HG03469 (cell line): ENCODE measurements at regions not wholly inside any gene's neighbourhood (a gene's known extent, or its start where the extent isn't known, plus 50 kb on each side); places are given as distances from the start of the nearest gene placed in this dataset.
A peak's percentile ranks its signal among the peaks of the same experiment; 100 is the strongest.
"Not testable (repeated sequence)": the region's sequence is repeated elsewhere in the genome, so short reads cannot be mapped to it uniquely, and the experiment has no call there.

Source experiments
- ATAC-seq: cut with Tn5 transposase; IDR thresholded peaks from one replicate; pipeline ENCODE4 v1.9.1; 2021; ENCODE audit warnings: mild to moderate bottlenecking, moderate library complexity, moderate number of reproducible peaks; ENCODE audit not compliant: unreplicated experiment

- no peak for ATAC-seq
Measured at GRCh38 chrY:16715278-16715677, 1164.7 kb downstream of the CDY2B start.

DNA sequence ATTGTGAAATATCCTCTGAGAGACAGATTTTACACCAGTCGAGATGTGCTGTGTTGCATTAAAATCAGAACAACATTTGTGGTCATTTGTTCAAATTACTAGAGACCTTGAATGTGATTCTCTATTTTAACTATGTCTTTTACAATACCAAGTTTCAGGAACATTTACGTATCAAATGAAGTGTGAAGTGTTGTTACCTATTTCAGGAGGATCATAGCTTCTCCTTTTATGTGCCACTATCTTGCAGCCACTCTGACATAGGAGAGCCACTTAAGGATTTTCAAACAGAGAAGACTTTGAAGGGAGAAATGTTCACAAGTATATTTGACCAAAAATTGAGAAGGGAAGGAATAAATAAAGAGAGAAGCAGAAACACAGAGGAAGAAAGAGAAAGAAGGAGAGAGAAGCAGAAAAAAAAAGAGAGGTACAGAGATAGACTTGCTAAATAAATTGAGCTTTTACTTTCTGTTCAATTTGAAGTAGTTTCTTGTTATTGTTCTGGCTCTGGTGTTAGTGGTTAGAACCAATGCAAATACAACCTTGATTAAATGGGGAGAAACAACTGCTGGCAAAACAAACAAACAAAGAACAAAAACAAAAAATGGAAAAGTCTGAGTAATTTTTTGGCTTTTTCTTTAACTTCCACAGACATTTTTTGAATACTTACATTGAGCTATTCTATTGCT, 1206.8 kb downstream of the CDY2B start:
- no peak for ATAC-seq

GRCh38 chrY:16668402-16668801, 1211.6 kb downstream of the CDY2B start:
- ATAC-seq: no peak

- no peak for ATAC-seq
Measured at GRCh38 chrY:16662741-16663140, 1217.3 kb downstream of the CDY2B start.

- no peak for ATAC-seq
Measured at GRCh38 chrY:16659340-16659739, 1220.7 kb downstream of the CDY2B start.

- no peak for ATAC-seq
Measured at GRCh38 chrY:16653971-16654370, 1226.0 kb downstream of the CDY2B start.

DNA sequence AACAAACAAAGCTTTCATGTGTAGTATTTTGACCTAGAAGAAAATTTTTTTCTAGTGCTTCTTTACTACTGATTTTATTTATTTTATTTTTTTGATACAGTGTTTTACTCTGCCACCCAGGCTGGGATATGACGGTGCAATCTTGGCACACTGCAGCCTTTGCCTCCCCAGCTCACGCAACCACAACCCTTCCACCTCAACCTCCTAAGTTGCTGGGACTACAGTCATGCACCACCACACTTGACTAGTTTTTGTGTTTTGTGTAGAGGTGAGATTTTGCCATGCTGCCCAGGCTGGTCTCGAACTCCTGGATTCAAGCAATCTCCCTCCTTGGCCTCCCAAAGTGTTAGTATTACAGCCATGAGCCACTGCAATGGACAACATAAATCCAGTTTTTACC, 1234.0 kb downstream of the CDY2B start:
- no peak for ATAC-seq

DNA sequence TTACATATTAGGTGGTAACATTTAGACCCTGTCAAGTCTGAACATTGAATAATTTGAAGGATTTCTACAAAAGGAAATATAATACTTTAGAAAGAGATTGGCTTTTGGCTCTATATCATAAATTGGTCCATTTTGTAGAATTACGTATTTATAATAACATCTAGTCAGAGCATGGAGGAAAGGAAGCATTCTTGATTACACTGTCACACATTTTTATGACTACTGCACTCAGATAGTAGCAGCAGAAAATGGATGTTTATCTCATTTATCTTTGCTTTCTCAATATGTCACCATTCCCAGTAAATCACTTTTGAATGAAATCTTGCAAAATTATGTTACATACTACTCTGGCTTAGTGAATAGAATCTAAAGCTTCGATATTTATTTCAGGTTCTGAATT, 1234.6 kb downstream of the CDY2B start:
- ATAC-seq: no peak

DNA sequence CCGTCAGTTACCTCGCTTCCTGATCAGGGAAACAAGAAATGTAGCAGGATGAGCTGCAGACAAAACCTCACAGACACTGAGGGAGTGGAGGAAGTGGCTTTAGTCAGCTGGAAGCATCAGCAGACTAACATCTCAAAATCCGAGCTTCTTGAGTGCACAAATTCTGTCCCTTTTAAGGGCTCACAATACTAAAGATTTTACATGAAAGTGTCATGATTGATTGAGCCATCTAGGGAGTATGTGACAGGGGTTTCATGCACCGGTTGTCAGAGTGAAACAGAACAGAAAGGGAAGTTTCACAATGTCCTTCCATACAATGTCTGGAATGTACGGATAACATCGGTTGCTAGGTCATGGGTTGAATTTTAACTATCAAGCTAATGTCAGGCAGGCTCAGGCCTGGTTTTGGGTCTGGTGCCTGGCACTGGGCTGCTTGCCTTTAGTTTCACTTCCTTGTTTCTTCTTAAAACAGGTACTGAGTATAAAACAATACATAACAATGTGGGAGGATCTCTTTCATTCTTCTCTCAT, 1235.7 kb downstream of the CDY2B start:
- peak; percentile 53 for ATAC-seq

DNA sequence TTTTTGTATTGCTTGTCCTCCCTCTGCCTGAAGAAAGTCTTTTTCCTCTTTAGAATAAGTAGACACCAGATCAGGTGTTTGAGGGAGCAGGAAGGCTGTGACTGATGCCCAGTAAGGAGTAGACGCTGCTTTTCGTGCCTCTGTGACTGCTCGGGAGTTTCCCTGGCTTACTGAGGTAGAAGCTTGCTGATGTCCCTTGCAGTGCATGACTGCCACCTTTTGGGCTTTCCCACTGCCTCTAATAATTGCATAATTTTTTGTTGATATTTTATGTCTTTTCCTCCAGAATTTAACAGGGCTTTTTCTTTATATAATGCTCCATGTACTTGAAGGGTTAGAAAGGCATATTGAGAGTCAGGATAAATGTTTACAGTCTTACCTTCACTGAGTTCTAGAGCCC, 1240.2 kb downstream of the CDY2B start:
- no peak for ATAC-seq

DNA sequence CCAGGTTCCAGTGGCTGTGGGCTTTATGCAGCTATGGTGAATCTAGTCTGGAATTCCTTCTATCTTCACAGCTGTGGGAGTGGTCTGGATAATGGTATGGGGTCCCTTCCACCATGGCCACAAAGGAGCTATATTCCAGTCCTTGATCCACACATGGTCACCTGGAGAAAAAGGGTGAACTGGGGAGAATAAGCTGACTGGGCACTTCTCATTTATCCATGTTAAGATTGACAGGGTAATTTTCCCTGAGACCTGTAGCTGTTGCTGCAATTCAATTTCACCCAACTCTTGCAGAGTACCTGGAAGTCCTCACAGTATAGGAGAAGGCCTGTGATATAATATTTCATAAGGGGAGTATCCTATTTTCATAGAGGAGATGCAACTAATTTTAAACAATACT, 1241.3 kb downstream of the CDY2B start:
- ATAC-seq: not testable (repeated sequence)

- peak; percentile 95 for ATAC-seq
Measured at GRCh38 chrY:16636254-16636653, 1243.8 kb downstream of the CDY2B start.

- ATAC-seq: no peak
Measured at GRCh38 chrY:16629146-16629545, 1250.9 kb downstream of the CDY2B start.

DNA sequence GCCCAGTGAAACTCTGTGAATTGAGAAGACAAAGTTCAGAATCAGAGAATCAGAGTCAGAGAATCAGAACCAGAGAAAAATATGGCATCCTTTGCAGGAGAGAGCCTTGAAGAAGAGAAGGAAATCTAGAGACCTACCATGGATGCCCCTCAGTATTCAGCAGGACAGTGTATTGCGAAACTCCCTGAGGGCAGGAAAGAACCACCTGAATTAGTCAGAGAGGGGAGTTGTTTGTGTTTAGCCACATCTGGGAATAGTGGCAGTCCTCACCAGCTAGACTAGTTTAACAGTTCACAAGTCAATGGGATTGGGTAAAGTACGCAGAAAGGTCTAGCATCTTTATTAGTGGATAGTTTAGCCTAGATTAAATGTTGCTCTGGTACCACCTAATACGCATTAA, 1252.9 kb downstream of the CDY2B start:
- no peak for ATAC-seq

- no peak for ATAC-seq
Measured at GRCh38 chrY:16616201-16616975, 1263.6 kb downstream of the CDY2B start.

GRCh38 chrY:16608679-16609078, 1271.3 kb downstream of the CDY2B start:
- ATAC-seq: no peak

- ATAC-seq: no peak
Measured at GRCh38 chrY:16602146-16602545, 1277.9 kb downstream of the CDY2B start.

GRCh38 chrY:16601626-16602025, 1278.4 kb downstream of the CDY2B start:
- no peak for ATAC-seq

DNA sequence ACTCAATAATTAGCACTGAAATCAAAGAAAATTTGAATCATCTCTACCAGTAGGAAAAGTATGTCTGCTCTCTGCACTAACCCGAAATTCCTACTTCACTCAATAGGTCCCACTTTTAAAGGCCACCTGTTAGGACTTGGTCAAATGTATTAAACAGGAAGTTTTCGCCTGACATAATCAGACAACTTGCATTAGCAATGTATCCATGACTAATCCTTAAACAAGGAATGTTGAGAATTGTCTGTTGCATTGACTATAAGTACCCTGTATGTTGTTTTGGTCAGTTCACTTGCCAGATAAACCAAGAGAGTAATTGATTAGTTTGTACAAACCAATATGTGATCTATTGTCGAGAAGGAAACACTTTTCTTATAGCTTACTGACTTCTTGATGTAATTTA, 1308.0 kb downstream of the CDY2B start:
- no peak for ATAC-seq

GRCh38 chrY:16562491-16562890, 1317.5 kb downstream of the CDY2B start:
- no peak for ATAC-seq

DNA sequence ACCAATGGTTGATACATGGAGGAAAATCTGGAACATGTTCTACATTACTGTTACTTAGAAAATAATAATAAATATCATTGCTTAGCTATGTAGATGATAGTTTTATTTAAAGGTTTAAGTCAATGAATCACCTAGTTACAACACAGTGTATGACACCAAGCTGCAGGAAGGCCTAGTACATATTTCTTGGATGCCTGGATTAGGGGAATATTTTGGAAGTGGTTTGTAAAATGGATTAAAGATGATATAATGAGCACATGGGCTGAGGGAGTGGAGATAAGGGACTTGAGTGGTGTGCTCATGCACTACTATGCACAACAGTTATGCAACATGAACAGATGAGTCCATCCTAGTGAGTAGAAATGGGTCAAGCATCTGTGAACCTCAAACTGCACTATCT, 1358.0 kb downstream of the CDY2B start:
- no peak for ATAC-seq

DNA sequence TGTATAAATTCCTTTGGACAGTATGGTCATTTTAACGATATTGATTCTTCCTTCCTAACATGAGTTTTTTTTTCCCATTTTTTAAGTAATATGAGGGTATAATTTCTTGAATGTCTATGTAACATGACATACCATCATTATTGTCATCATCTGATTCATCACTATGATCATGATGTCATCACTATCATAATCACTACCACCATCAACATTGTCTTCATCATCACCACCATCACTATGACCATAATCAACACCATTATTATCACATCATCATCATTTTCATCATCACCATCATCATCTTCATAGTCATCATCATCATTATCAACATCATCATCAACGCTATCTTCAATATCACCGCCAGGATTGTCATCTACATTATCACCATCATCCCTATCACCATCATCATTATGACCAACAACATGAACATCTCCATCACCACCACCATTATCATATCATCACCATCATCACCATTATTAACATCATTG, 1377.2 kb downstream of the CDY2B start:
- ATAC-seq: no peak
